ENCODE measurements at regions not wholly inside any gene's neighbourhood (a gene's known extent, or its start where the extent isn't known, plus 50 kb on each side); places are given as distances from the start of the nearest gene placed in this dataset.

DNA sequence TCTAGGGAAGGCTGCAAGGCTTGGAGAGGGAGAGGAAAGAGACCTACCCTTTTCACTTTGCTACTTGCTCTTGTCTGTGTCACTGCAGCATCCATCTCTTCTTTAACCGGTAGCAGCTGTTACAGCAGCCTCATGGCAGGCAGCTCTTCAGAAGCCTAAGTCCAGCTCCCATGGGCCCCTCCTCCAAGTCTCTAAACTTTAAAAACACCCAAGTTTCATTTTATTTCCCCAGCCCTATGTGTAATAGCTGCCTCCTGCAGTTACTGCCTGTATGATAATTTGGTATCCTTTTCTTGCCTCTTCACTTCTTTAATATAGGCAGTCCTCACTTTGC lies 313.1 kb upstream of the PIK3R1 start:
- H2AFZ ChIP-seq (ENCODE audit: low read depth, low read length): no peak overlapping the region
- no peak overlapping the region for H3K27ac Mint-ChIP-seq (ENCODE audit: unreplicated experiment)
- no peaks in the 10 kb centered on the region for H3K36me3 ChIP-seq (ENCODE audit: insufficient read depth, low read length)
- DNase-seq (ENCODE audit: low read depth): no peak
- TF ChIP-seq EZH2 (IDR thresholded peaks at IDR 0.05; ENCODE audit: insufficient read depth, low read length): no peak
- TF ChIP-seq, protein P1, sequence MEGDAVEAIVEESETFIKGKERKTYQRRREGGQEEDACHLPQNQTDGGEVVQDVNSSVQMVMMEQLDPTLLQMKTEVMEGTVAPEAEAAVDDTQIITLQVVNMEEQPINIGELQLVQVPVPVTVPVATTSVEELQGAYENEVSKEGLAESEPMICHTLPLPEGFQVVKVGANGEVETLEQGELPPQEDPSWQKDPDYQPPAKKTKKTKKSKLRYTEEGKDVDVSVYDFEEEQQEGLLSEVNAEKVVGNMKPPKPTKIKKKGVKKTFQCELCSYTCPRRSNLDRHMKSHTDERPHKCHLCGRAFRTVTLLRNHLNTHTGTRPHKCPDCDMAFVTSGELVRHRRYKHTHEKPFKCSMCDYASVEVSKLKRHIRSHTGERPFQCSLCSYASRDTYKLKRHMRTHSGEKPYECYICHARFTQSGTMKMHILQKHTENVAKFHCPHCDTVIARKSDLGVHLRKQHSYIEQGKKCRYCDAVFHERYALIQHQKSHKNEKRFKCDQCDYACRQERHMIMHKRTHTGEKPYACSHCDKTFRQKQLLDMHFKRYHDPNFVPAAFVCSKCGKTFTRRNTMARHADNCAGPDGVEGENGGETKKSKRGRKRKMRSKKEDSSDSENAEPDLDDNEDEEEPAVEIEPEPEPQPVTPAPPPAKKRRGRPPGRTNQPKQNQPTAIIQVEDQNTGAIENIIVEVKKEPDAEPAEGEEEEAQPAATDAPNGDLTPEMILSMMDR (IDR thresholded peaks at IDR 0.05; ENCODE audit: insufficient read depth, low read depth, low read length): no peak
- H3K36me3 Mint-ChIP-seq (ENCODE audit: low read depth, unreplicated experiment): no peaks in the 10 kb centered on the region
- no peaks in the 10 kb centered on the region for H4K20me1 ChIP-seq (ENCODE audit: insufficient read depth, low read length)
- H3K4me1 Mint-ChIP-seq (ENCODE audit: low read depth, unreplicated experiment): no peaks in the 10 kb centered on the region
- peaks cover 3% of the 10 kb centered on the region for H3K27me3 ChIP-seq (ENCODE audit: insufficient read depth, low read length)
- H3K9ac ChIP-seq (ENCODE audit: low read length): no peak overlapping the region
- no peak overlapping the region for H3K4me3 ChIP-seq (ENCODE audit: insufficient read depth, low read depth, low read length)
- no peak overlapping the region for H3K4me2 ChIP-seq (ENCODE audit: low read length)
- H3K27me3 Mint-ChIP-seq (ENCODE audit: low read depth, unreplicated experiment): peaks cover 14% of the 10 kb centered on the region
- H3K9me3 ChIP-seq (ENCODE audit: insufficient read depth, low read depth, low read length): no peaks in the 10 kb centered on the region
- no peak for FAIRE-seq
- no peaks in the 10 kb centered on the region for H3K9me3 Mint-ChIP-seq (ENCODE audit: unreplicated experiment)
- no peak overlapping the region for H3K27ac ChIP-seq (ENCODE audit: low read depth, low read length)
- H3K4me1 ChIP-seq (ENCODE audit: insufficient read depth, low read length): no peaks in the 10 kb centered on the region
- H3K4me3 Mint-ChIP-seq (ENCODE audit: unreplicated experiment): no peak overlapping the region
- no peaks in the 10 kb centered on the region for H3K79me2 ChIP-seq (ENCODE audit: insufficient read depth, low read length)

DNA sequence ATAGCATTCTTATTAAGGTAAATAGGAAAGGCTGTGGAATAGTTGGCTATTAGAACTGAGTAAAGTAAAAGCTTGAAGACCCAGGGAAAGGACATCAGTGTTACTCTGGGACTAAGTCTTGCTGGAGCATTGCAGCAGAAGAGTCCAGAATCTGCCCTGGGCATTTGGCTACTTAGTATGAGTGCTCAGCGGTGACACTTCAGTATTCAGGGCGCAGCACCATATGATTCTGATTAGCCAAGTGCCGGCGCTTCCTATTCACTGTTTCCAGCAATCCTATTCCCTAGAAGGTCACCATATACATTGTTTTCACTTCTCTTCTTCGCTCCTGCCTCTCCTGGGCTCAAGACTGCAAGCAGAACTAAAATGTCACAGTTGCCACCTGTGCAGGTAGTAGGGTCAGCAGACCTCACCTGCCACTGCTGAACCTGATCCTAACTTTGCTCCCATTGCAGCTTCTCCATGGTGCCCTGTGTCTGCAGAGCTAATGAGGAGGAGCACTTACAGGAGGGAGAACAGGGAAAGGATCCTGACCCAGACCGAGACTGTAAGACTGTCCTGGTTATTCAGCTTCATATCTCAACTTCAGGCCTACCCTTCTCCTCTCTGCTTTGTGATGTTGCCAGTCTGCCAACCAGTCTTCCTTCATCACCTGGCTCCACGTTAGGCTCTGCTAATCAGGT lies 313.6 kb upstream of the PIK3R1 start:
- Mint-ChIP-seq H3K36me3 (ENCODE audit: low read depth, unreplicated experiment) (no peaks in the 10 kb centered on the region), H3K4me1 (ENCODE audit: low read depth, unreplicated experiment) (no peaks in the 10 kb centered on the region), H3K4me3 (ENCODE audit: unreplicated experiment) (no peak overlapping the region), H3K27ac (ENCODE audit: unreplicated experiment) (no peak overlapping the region), H3K9me3 (ENCODE audit: unreplicated experiment) (no peaks in the 10 kb centered on the region), H3K27me3 (ENCODE audit: low read depth, unreplicated experiment) (peaks cover 14% of the 10 kb centered on the region)
- H3K4me2 ChIP-seq (ENCODE audit: low read length): no peak overlapping the region
- no peaks in the 10 kb centered on the region for H3K4me1 ChIP-seq (ENCODE audit: insufficient read depth, low read length)
- no peak overlapping the region for H3K4me3 ChIP-seq (ENCODE audit: insufficient read depth, low read depth, low read length)
- TF ChIP-seq, protein P1 (IDR thresholded peaks at IDR 0.05; ENCODE audit: insufficient read depth, low read depth, low read length): no peak
- TF ChIP-seq EZH2 (IDR thresholded peaks at IDR 0.05; ENCODE audit: insufficient read depth, low read length): no peak
- FAIRE-seq: no peak
- H3K36me3 ChIP-seq (ENCODE audit: insufficient read depth, low read length): no peaks in the 10 kb centered on the region
- H3K27ac ChIP-seq (ENCODE audit: low read depth, low read length): no peak overlapping the region
- no peaks in the 10 kb centered on the region for H3K79me2 ChIP-seq (ENCODE audit: insufficient read depth, low read length)
- no peaks in the 10 kb centered on the region for H3K9me3 ChIP-seq (ENCODE audit: insufficient read depth, low read depth, low read length)
- H3K27me3 ChIP-seq (ENCODE audit: insufficient read depth, low read length): peaks cover 3% of the 10 kb centered on the region
- no peak overlapping the region for H3K9ac ChIP-seq (ENCODE audit: low read length)
- DNase-seq (ENCODE audit: low read depth): no peak
- H2AFZ ChIP-seq (ENCODE audit: low read depth, low read length): no peak overlapping the region
- H4K20me1 ChIP-seq (ENCODE audit: insufficient read depth, low read length): no peaks in the 10 kb centered on the region

DNA sequence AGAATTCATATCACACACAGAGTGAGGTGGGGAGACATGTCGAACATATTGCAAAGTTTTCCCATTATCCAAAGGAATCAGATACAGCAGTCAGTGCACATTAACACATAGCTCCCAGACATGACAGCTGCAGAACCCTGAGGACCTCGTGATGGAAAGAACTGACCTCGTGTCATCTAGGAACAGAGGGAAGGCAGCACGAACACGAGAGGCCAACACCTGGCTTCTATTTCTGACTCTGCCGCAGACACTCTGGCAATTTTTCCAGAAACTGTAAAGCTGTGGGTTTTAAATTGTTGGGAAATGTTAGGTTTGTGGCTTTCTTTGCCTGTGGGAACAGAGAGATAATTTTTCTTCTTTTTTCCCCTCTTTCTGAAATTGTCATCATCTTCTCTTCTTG lies 315.0 kb upstream of the PIK3R1 start:
- Mint-ChIP-seq H3K27me3 (ENCODE audit: low read depth, unreplicated experiment) (peaks cover 14% of the 10 kb centered on the region), H3K4me1 (ENCODE audit: low read depth, unreplicated experiment) (no peaks in the 10 kb centered on the region), H3K9me3 (ENCODE audit: unreplicated experiment) (peaks cover 13% of the 10 kb centered on the region), H3K36me3 (ENCODE audit: low read depth, unreplicated experiment) (no peaks in the 10 kb centered on the region), H3K4me3 (ENCODE audit: unreplicated experiment) (no peak overlapping the region), H3K27ac (ENCODE audit: unreplicated experiment) (no peak overlapping the region)
- no peak overlapping the region for H2AFZ ChIP-seq (ENCODE audit: low read depth, low read length)
- H3K79me2 ChIP-seq (ENCODE audit: insufficient read depth, low read length): no peaks in the 10 kb centered on the region
- no peaks in the 10 kb centered on the region for H3K4me1 ChIP-seq (ENCODE audit: insufficient read depth, low read length)
- no peak overlapping the region for H3K4me2 ChIP-seq (ENCODE audit: low read length)
- H3K27me3 ChIP-seq (ENCODE audit: insufficient read depth, low read length): peaks cover 3% of the 10 kb centered on the region
- no peaks in the 10 kb centered on the region for H3K36me3 ChIP-seq (ENCODE audit: insufficient read depth, low read length)
- DNase-seq (ENCODE audit: low read depth) (peak; percentile 70), FAIRE-seq (no peak)
- H3K9ac ChIP-seq (ENCODE audit: low read length): no peak overlapping the region
- H3K9me3 ChIP-seq (ENCODE audit: insufficient read depth, low read depth, low read length): no peaks in the 10 kb centered on the region
- TF ChIP-seq, protein P1 (IDR thresholded peaks at IDR 0.05; ENCODE audit: insufficient read depth, low read depth, low read length): no peak
- no peak for TF ChIP-seq EZH2 (IDR thresholded peaks at IDR 0.05; ENCODE audit: insufficient read depth, low read length)
- no peaks in the 10 kb centered on the region for H4K20me1 ChIP-seq (ENCODE audit: insufficient read depth, low read length)
- H3K27ac ChIP-seq (ENCODE audit: low read depth, low read length): no peak overlapping the region
- no peak overlapping the region for H3K4me3 ChIP-seq (ENCODE audit: insufficient read depth, low read depth, low read length)

Data from astrocyte (in vitro differentiated cells and primary cell).